H1 (cell line): ENCODE measurements at regions not wholly inside any gene's neighbourhood (a gene's known extent, or its start where the extent isn't known, plus 50 kb on each side); places are given as distances from the start of the nearest gene placed in this dataset.
"Not testable (repeated sequence)": the region's sequence is repeated elsewhere in the genome, so short reads cannot be mapped to it uniquely, and the experiment has no call there.

Experiments used
- CTCF ChIA-PET: fragments of 300-600 bp; sonication (Branson Sonifier 250); formaldehyde crosslinking; loops from one replicate; lab custom pipeline; 2021; ENCODE audit not compliant: partially characterized antibody; lab: Charles Lee
- POLR2A ChIA-PET: fragments of 300-600 bp; sonication (Branson Sonifier 250); formaldehyde crosslinking; loops from one replicate; lab custom pipeline; 2021; ENCODE audit warnings: inconsistent platforms; ENCODE audit not compliant: partially characterized antibody; lab: Charles Lee
- DNase-seq, 2 experiments: peaks; one replicate each; pipeline versions ENCODE4 v3.0.0 to v3.0.0-alpha.2; 2010 to 2022; ENCODE audit warnings: low spot score in 2 of 2, low read depth in 1 of 2, mixed read lengths in 1 of 2
- FAIRE-seq: peaks from 2 replicates; lab custom pipeline; 2011; peaks lifted over from hg19 to GRCh38; lab: Jason Lieb, UNC
- H2AFZ ChIP-seq: 2 replicates; pipeline ENCODE4 v1.8.1; 2012; ENCODE audit warnings: low read length, inconsistent platforms
- H2AK5ac ChIP-seq: 2 replicates; pipeline ENCODE4 v1.6.1; 2013; ENCODE audit warnings: low read depth, low read length
- H2BK120ac ChIP-seq: replicated peaks from 2 replicates; pipeline ENCODE3; 2013; ENCODE audit warnings: low read depth, low read length, inconsistent platforms
- H2BK12ac ChIP-seq: 2 replicates; pipeline ENCODE4 v1.6.1; 2013; ENCODE audit warnings: low read depth, low read length
- H2BK15ac ChIP-seq: 2 replicates; pipeline ENCODE4 v1.6.1; 2013; ENCODE audit warnings: low read length
- H2BK20ac ChIP-seq: 2 replicates; pipeline ENCODE4 v1.6.1; 2013; ENCODE audit warnings: low read length
- H2BK5ac ChIP-seq: 2 replicates; pipeline ENCODE4 v1.6.1; 2013; ENCODE audit warnings: low read depth, low read length
- H3K14ac ChIP-seq: 2 replicates; pipeline ENCODE4 v1.6.1; 2013; ENCODE audit warnings: inconsistent platforms; ENCODE audit not compliant: insufficient read length
- H3K18ac ChIP-seq: 2 replicates; pipeline ENCODE4 v1.6.1; 2013; ENCODE audit warnings: low read length; ENCODE audit errors: extremely low read depth
- H3K23ac ChIP-seq: 2 replicates; pipeline ENCODE4 v1.6.1; 2013; ENCODE audit warnings: inconsistent platforms; ENCODE audit not compliant: insufficient read length
- H3K23me2 ChIP-seq: 2 replicates; pipeline ENCODE4 v1.6.1; 2013; ENCODE audit warnings: low read depth, low read length
- H3K27ac ChIP-seq: 2 replicates; pipeline ENCODE4 v1.6.1; 2011; ENCODE audit warnings: low read depth, low read length, inconsistent platforms
- H3K27me3 ChIP-seq, 4 experiments: replicated peaks in 1 of 4; 1 replicate in 1 of 4; 2 replicates in 3 of 4; pipeline versions ENCODE4 v1.6.1 to v1.8.1; 2011 to 2013; ENCODE audit warnings: low read length in 3 of 4, mild to moderate bottlenecking in 3 of 4, inconsistent platforms in 2 of 4, mixed read lengths in 2 of 4, moderate library complexity in 1 of 4; ENCODE audit not compliant: control insufficient read depth in 3 of 4, insufficient read depth in 3 of 4; ENCODE audit errors: extremely low read depth in 1 of 4
- H3K36me3 ChIP-seq, 4 experiments: 2 replicates each; pipeline versions ENCODE4 v1.6.1 to v1.8.1; 2011 to 2013; ENCODE audit warnings: mild to moderate bottlenecking in 4 of 4, low read length in 3 of 4, moderate library complexity in 2 of 4, control low read depth in 1 of 4, inconsistent platforms in 1 of 4; ENCODE audit not compliant: insufficient read depth in 4 of 4, control insufficient read depth in 2 of 4
- H3K4ac ChIP-seq: replicated peaks from 2 replicates; pipeline ENCODE3; 2013; ENCODE audit warnings: low read length, low read depth, mixed read lengths, inconsistent platforms; ENCODE audit not compliant: insufficient read length
- H3K4me1 ChIP-seq, 4 experiments: replicated peaks in 1 of 4; 1 replicate in 1 of 4; 2 replicates in 3 of 4; pipeline versions ENCODE4 v1.6.1 to v1.8.1; 2011 to 2013; ENCODE audit warnings: low read length in 3 of 4, inconsistent platforms in 2 of 4, mixed read lengths in 1 of 4; ENCODE audit not compliant: insufficient read depth in 4 of 4, control insufficient read depth in 3 of 4
- H3K4me2 ChIP-seq, 2 experiments: 2 replicates each; pipeline versions ENCODE4 v1.6.1 to v1.8.1; 2011 to 2013; ENCODE audit warnings: low read depth in 2 of 2, low read length in 2 of 2, control low read depth in 1 of 2, inconsistent platforms in 1 of 2, mild to moderate bottlenecking in 1 of 2; ENCODE audit not compliant: insufficient read depth in 1 of 2
- H3K4me3 ChIP-seq, 4 experiments: fragments of 200-600, 300-600 bp in 1 of 4; sonication (generic), shearing (Covaris generic), sonication (Bioruptor Twin) in 1 of 4; 2 replicates each; pipeline versions ENCODE4 v1.5.1 to v1.8.1; 2011 to 2016; ENCODE audit warnings: low read length in 4 of 4, low read depth in 3 of 4, control low read depth in 2 of 4, inconsistent platforms in 2 of 4, mild to moderate bottlenecking in 2 of 4, mixed read lengths in 1 of 4, moderate library complexity in 1 of 4; ENCODE audit not compliant: insufficient read depth in 2 of 4; ENCODE audit errors: extremely low read depth in 1 of 4
- H3K56ac ChIP-seq: replicated peaks from 2 replicates; pipeline ENCODE3; 2013; ENCODE audit warnings: low read depth, mild to moderate bottlenecking, mixed read lengths, low read length, inconsistent platforms; ENCODE audit not compliant: insufficient read length
- H3K79me1 ChIP-seq: 2 replicates; pipeline ENCODE4 v1.6.1; 2013; ENCODE audit warnings: low read depth, low read length, control low read depth
- H3K79me2 ChIP-seq, 2 experiments: 2 replicates each; pipeline versions ENCODE4 v1.6.1 to v1.8.1; 2012 to 2013; ENCODE audit warnings: low read length in 2 of 2, mild to moderate bottlenecking in 2 of 2, inconsistent platforms in 1 of 2; ENCODE audit not compliant: insufficient read depth in 2 of 2, control insufficient read depth in 1 of 2
- H3K9ac ChIP-seq, 4 experiments: replicated peaks in 1 of 4; 1 replicate in 1 of 4; 2 replicates in 3 of 4; pipeline versions ENCODE4 v1.6.1 to v1.8.1; 2011 to 2013; ENCODE audit warnings: low read depth in 3 of 4, low read length in 3 of 4, control low read depth in 2 of 4, mild to moderate bottlenecking in 2 of 4, moderate library complexity in 2 of 4, inconsistent platforms in 1 of 4; ENCODE audit errors: extremely low read depth in 1 of 4
- H3K9me3 ChIP-seq, 2 experiments: 2 replicates each; pipeline versions ENCODE4 v1.6.1 to v1.8.1; 2012 to 2013; ENCODE audit warnings: mild to moderate bottlenecking in 2 of 2, moderate library complexity in 2 of 2, control low read depth in 1 of 2, inconsistent platforms in 1 of 2, low read depth in 1 of 2, low read length in 1 of 2, mixed read lengths in 1 of 2; ENCODE audit not compliant: insufficient read depth in 2 of 2
- H4K20me1 ChIP-seq, 2 experiments: replicated peaks in 1 of 2; 2 replicates each; pipeline versions ENCODE3 to v1.8.1; 2011 to 2013; ENCODE audit warnings: inconsistent platforms in 2 of 2, low read length in 2 of 2, mild to moderate bottlenecking in 1 of 2; ENCODE audit not compliant: insufficient read depth in 2 of 2, control insufficient read depth in 1 of 2
- H4K5ac ChIP-seq: 2 replicates; pipeline ENCODE4 v1.6.1; 2013; ENCODE audit warnings: low read length, low read depth, mixed read lengths, inconsistent platforms; ENCODE audit not compliant: insufficient read length
- H4K8ac ChIP-seq: 2 replicates; pipeline ENCODE4 v1.8.0; 2013; ENCODE audit warnings: mild to moderate bottlenecking, moderate library complexity, low read length, inconsistent platforms; ENCODE audit not compliant: insufficient read depth; ENCODE audit errors: extremely low read depth
- H4K91ac ChIP-seq: replicated peaks from 2 replicates; pipeline ENCODE3; 2013; ENCODE audit warnings: low read length, mixed read lengths, inconsistent platforms; ENCODE audit not compliant: insufficient read length
- WGBS, 2 experiments: shearing (Covaris generic) in 1 of 2; methylation state at CpG; one replicate each; pipeline versions ENCODE4 v1.1.6 to v1.1.7; 2013 to 2015; ENCODE audit warnings: low lambda C conversion rate in 2 of 2, mixed read lengths in 2 of 2, inconsistent platforms in 1 of 2, low coverage in 1 of 2, missing lambda C conversion rate in 1 of 2; ENCODE audit not compliant: insufficient replicate concordance in 2 of 2, insufficient coverage in 1 of 2, insufficient read length in 1 of 2; ENCODE audit errors: extremely low coverage in 1 of 2, missing lambda C conversion rate in 1 of 2; 5-methylcytosine and 5-hydroxymethylcytosine counted together

- WGBS, 2 experiments = 89% methylated on average over 2 of the region's 2 CpGs; no CpG with 5 or more reads in 1 of the 2 experiments
- H2BK20ac ChIP-seq, H2BK12ac ChIP-seq, H4K20me1 ChIP-seq, H2BK120ac ChIP-seq, DNase-seq, H3K27ac ChIP-seq, H3K27me3 ChIP-seq, H3K79me1 ChIP-seq, H2AK5ac ChIP-seq, H3K23me2 ChIP-seq, H4K8ac ChIP-seq, H3K4me2 ChIP-seq, POLR2A ChIA-PET, H3K79me2 ChIP-seq, H3K14ac ChIP-seq, FAIRE-seq, H3K4me1 ChIP-seq, H3K23ac ChIP-seq, H2BK5ac ChIP-seq, H2AFZ ChIP-seq, H2BK15ac ChIP-seq, H3K36me3 ChIP-seq, H3K4ac ChIP-seq, H3K9me3 ChIP-seq, H3K56ac ChIP-seq, H4K91ac ChIP-seq, H3K9ac ChIP-seq, H3K18ac ChIP-seq, CTCF ChIA-PET, H4K5ac ChIP-seq, H3K4me3 ChIP-seq: not testable (repeated sequence)
These were observed 983.1 kb downstream of the C4orf33 start for GRCh38 chr4:130079027-130079426.
